GM18909 (cell line): ENCODE measurements at regions not wholly inside any gene's neighbourhood (a gene's known extent, or its start where the extent isn't known, plus 50 kb on each side); places are given as distances from the start of the nearest gene placed in this dataset.

ENCODE experiments used
- ATAC-seq: cut with Tn5 transposase; IDR thresholded peaks from one replicate; pipeline ENCODE4 v1.9.1; 2021; ENCODE audit warnings: mild to moderate bottlenecking; ENCODE audit not compliant: unreplicated experiment, poor library complexity

- ATAC-seq = no peak
Observed at GRCh38 chr6:44500074-44500473, 112.6 kb downstream of the CDC5L start.

- no peak for ATAC-seq
Observed at GRCh38 chr6:44503471-44503870, 116.0 kb downstream of the CDC5L start.

- ATAC-seq = no peak
Observed at GRCh38 chr6:44504301-44504791, 116.8 kb downstream of the CDC5L start.

GRCh38 chr6:44505751-44506150, 118.2 kb downstream of the CDC5L start:
- no peak for ATAC-seq

- no peak for ATAC-seq
Observed at GRCh38 chr6:44507014-44507413, 119.5 kb downstream of the CDC5L start.

GRCh38 chr6:44508646-44509045, 121.1 kb downstream of the CDC5L start:
- ATAC-seq = no peak

- ATAC-seq = no peak
Observed at GRCh38 chr6:44511126-44511525, 123.6 kb downstream of the CDC5L start.

- no peak for ATAC-seq
Observed at GRCh38 chr6:44512868-44513741, 125.6 kb downstream of the CDC5L start.

GRCh38 chr6:44514085-44514484, 126.6 kb downstream of the CDC5L start:
- no peak for ATAC-seq

GRCh38 chr6:44514576-44515193, 127.2 kb downstream of the CDC5L start:
- ATAC-seq = no peak

- ATAC-seq = no peak
Observed at GRCh38 chr6:44522871-44523270, 135.4 kb downstream of the CDC5L start.

- ATAC-seq = no peak
Observed at GRCh38 chr6:44524476-44525227, 137.1 kb downstream of the CDC5L start.

- ATAC-seq = no peak
Observed at GRCh38 chr6:44525761-44526351, 138.3 kb downstream of the CDC5L start.

GRCh38 chr6:44527181-44527580, 139.7 kb downstream of the CDC5L start:
- no peak for ATAC-seq

GRCh38 chr6:44527583-44528369, 140.3 kb downstream of the CDC5L start:
- no peak for ATAC-seq

- ATAC-seq = no peak
Observed at GRCh38 chr6:44528370-44528644, 140.8 kb downstream of the CDC5L start.

- ATAC-seq = no peak
Observed at GRCh38 chr6:44528716-44529115, 141.2 kb downstream of the CDC5L start.

- no peak for ATAC-seq
Observed at GRCh38 chr6:44529146-44529905, 141.8 kb downstream of the CDC5L start.

- no peak for ATAC-seq
Observed at GRCh38 chr6:44530209-44530909, 142.9 kb downstream of the CDC5L start.
